K562 (cell line): ENCODE measurements at regions not wholly inside any gene's neighbourhood (a gene's known extent, or its start where the extent isn't known, plus 50 kb on each side); places are given as distances from the start of the nearest gene placed in this dataset.

Experiments
- EZH2 ChIP-seq: IDR thresholded peaks from 2 replicates; pipeline ENCODE4 v1.6.1; 2012; ENCODE audit warnings: low read depth, mild to moderate bottlenecking, inconsistent platforms, low read length, borderline replicate concordance
- KLF1 ChIP-seq: fragments of 450-650 bp; IDR thresholded peaks from 2 replicates; pipeline ENCODE4 v1.6.1; 2016; ENCODE audit warnings: missing genetic modification characterization, missing compliant biosample characterization
- MAX ChIP-seq: sonication (generic); formaldehyde crosslinking; IDR thresholded peaks from 2 replicates; pipeline ENCODE4 v1.9.0; 2022; ENCODE audit warnings: mild to moderate bottlenecking, missing genetic modification reagents
- MYBL2 ChIP-seq, 2 experiments: fragments of 450-650 bp in 1 of 2; sonication (generic) in 1 of 2; formaldehyde crosslinking in 1 of 2; IDR thresholded peaks; 2 replicates each; pipeline versions ENCODE4 v1.6.1 to v1.8.1; 2017 to 2022; ENCODE audit warnings: borderline replicate concordance in 1 of 2, inconsistent platforms in 1 of 2, low read depth in 1 of 2, mild to moderate bottlenecking in 1 of 2, missing genetic modification reagents in 1 of 2, moderate library complexity in 1 of 2
- RFX5 ChIP-seq: IDR thresholded peaks from 2 replicates; pipeline ENCODE4 v1.6.1; 2011; ENCODE audit warnings: low read depth, mild to moderate bottlenecking, improper control_type of control experiment, low read length
- TBP ChIP-seq: optimal IDR thresholded peaks from 2 replicates; pipeline ENCODE3; 2011; ENCODE audit warnings: low read depth, low read length, improper control_type of control experiment
- TEAD4 ChIP-seq, 2 experiments: sonication (generic) in 1 of 2; formaldehyde crosslinking in 1 of 2; IDR thresholded peaks; 2 replicates each; pipeline versions ENCODE4 v1.6.1 to v1.8.0; 2012 to 2022; ENCODE audit warnings: borderline replicate concordance in 1 of 2, inconsistent platforms in 1 of 2, low read length in 1 of 2, mild to moderate bottlenecking in 1 of 2, missing genetic modification reagents in 1 of 2
- VEZF1 ChIP-seq: fragments of 200-800 bp; sonication (Bioruptor generic); IDR thresholded peaks from 2 replicates; pipeline ENCODE4 v1.6.1; 2017; ENCODE audit warnings: missing genetic modification characterization, missing compliant biosample characterization
- ZFX ChIP-seq: sonication (generic); formaldehyde crosslinking; IDR thresholded peaks from 2 replicates; pipeline ENCODE4 v1.8.0; 2022; ENCODE audit warnings: mild to moderate bottlenecking, missing genetic modification reagents, moderate library complexity
- ZKSCAN1 ChIP-seq: fragments of 150-350 bp; IDR thresholded peaks from 2 replicates; pipeline ENCODE4 v1.6.1; 2016; ENCODE audit warnings: low read depth, low read length
- ZNF121 ChIP-seq: sonication (generic); formaldehyde crosslinking; conservative IDR thresholded peaks from 2 replicates; pipeline ENCODE4 v1.8.0; 2022; ENCODE audit warnings: missing genetic modification reagents
- ZNF589 ChIP-seq: fragments of 200-800 bp; sonication (Bioruptor generic); IDR thresholded peaks from 2 replicates; pipeline ENCODE4 v1.6.1; 2016; ENCODE audit warnings: low read depth, missing genetic modification characterization, missing compliant biosample characterization

GRCh38 chr1:199002661-199003060, 363.8 kb downstream of the PTPRC start:
- no peak for TF ChIP-seq ZNF121 (CRISPR knock-in tag)
- no peak for TF ChIP-seq ZFX (CRISPR knock-in tag)
- no peak for TF ChIP-seq MAX (CRISPR knock-in tag)
- TF ChIP-seq ZNF589 (CRISPR knock-in tag), result no peak
- no peak for TF ChIP-seq TEAD4 (IDR thresholded peaks at IDR 0.05; ENCODE audit: low read length)
- TF ChIP-seq TEAD4 (CRISPR knock-in tag; IDR thresholded peaks at IDR 0.05; ENCODE audit: borderline replicate concordance), result no peak
- no peak for TF ChIP-seq MYBL2 (IDR thresholded peaks at IDR 0.05; ENCODE audit: low read depth)
- no peak for TF ChIP-seq MYBL2 (CRISPR knock-in tag; IDR thresholded peaks at IDR 0.05; ENCODE audit: borderline replicate concordance)
- TF ChIP-seq RFX5, result no peak
- TF ChIP-seq ZKSCAN1, result no peak
- no peak for TF ChIP-seq KLF1
- TF ChIP-seq VEZF1 (CRISPR knock-in tag), result no peak
- no peak for TF ChIP-seq EZH2
- TF ChIP-seq TBP, result no peak
